HG03439 (cell line): ENCODE measurements at regions not wholly inside any gene's neighbourhood (a gene's known extent, or its start where the extent isn't known, plus 50 kb on each side); places are given as distances from the start of the nearest gene placed in this dataset.

Experiments
- ATAC-seq: cut with Tn5 transposase; IDR thresholded peaks from one replicate; pipeline ENCODE4 v1.9.1; 2021; ENCODE audit warnings: mild to moderate bottlenecking, moderate library complexity; ENCODE audit not compliant: unreplicated experiment

- no peak for ATAC-seq
These were observed 748.6 kb upstream of the DDX18 start for GRCh38 chr2:117065912-117066311.

- ATAC-seq: no peak
These were observed 746.6 kb upstream of the DDX18 start for GRCh38 chr2:117067900-117068299.

GRCh38 chr2:117068371-117068770 is 746.1 kb upstream of the DDX18 start:
- no peak for ATAC-seq

GRCh38 chr2:117071556-117072102 is 742.9 kb upstream of the DDX18 start:
- no peak for ATAC-seq

GRCh38 chr2:117074756-117075155 is 739.7 kb upstream of the DDX18 start:
- no peak for ATAC-seq

GRCh38 chr2:117085256-117085655 is 729.2 kb upstream of the DDX18 start:
- no peak for ATAC-seq

- no peak for ATAC-seq
These were observed 728.8 kb upstream of the DDX18 start for GRCh38 chr2:117085737-117086136.

GRCh38 chr2:117086174-117086942 is 728.1 kb upstream of the DDX18 start:
- ATAC-seq: no peak

- no peak for ATAC-seq
These were observed 727.6 kb upstream of the DDX18 start for GRCh38 chr2:117086943-117087250.

GRCh38 chr2:117087535-117088291 is 726.8 kb upstream of the DDX18 start:
- ATAC-seq: no peak

GRCh38 chr2:117091041-117091837 is 723.3 kb upstream of the DDX18 start:
- no peak for ATAC-seq

GRCh38 chr2:117101613-117102012 is 712.9 kb upstream of the DDX18 start:
- no peak for ATAC-seq

GRCh38 chr2:117108741-117109267 is 705.7 kb upstream of the DDX18 start:
- no peak for ATAC-seq

GRCh38 chr2:117118994-117119393 is 695.5 kb upstream of the DDX18 start:
- no peak for ATAC-seq

GRCh38 chr2:117123362-117123761 is 691.1 kb upstream of the DDX18 start:
- no peak for ATAC-seq

GRCh38 chr2:117126656-117127055 is 687.8 kb upstream of the DDX18 start:
- no peak for ATAC-seq

GRCh38 chr2:117127680-117128079 is 686.8 kb upstream of the DDX18 start:
- ATAC-seq: no peak

GRCh38 chr2:117128461-117128860 is 686.0 kb upstream of the DDX18 start:
- ATAC-seq: no peak

- ATAC-seq: no peak
These were observed 677.1 kb upstream of the DDX18 start for GRCh38 chr2:117137371-117137770.

- no peak for ATAC-seq
These were observed 645.3 kb upstream of the DDX18 start for GRCh38 chr2:117169036-117169765.
